ENCODE measurements at regions not wholly inside any gene's neighbourhood (a gene's known extent, or its start where the extent isn't known, plus 50 kb on each side); places are given as distances from the start of the nearest gene placed in this dataset.

DNA sequence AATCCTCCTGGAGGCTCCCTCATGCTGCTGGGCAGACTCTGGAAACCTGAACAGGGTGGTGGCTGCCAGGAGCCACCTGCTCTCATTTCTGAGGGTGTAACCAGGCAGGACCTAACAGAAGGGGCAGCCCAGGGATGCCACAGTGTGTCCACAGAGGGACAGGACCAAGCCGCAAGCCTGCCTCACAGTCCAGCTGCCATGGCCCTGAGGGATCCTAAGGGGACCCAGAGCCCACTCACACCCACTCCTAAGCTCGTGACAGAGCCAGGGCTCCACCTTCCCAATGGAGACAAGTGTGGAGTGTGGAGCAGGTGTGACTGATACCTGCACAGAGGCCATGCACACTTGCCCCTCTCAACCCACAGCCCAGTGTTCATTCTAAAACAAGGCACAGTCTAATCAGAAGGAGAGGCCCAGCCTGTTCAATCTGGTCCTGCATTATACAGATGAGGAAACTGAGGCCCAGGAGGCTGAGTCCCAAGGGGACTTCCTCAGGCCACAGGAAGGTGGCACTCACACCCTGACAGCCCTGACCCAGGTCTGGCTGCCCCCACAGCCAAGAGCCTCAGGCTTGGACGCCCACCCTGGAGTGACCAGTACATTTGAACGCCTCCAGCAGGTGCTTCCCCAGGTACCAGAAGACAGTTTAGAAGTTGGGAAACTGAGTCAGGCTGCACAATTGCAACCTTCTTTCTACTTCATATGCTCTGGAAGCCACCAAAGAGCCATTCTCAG, 220.1 kb downstream of the TUBA3C start:
- DNase-seq (no peak), ATAC-seq (ENCODE audit: low read depth in 2 of 2) (no peak)
- H3K27me3 ChIP-seq (ENCODE audit: control insufficient read depth, insufficient read depth, low read length) = no peaks in the 10 kb centered on the region
- H3K4me3 ChIP-seq (ENCODE audit: low read depth, low read length) = no peak overlapping the region
- peaks cover 0 to 20% of the 10 kb centered on the region in 2 experiments for H3K9me3 ChIP-seq (ENCODE audit: control insufficient read depth in 2 of 2, low read length in 2 of 2)
- no peak overlapping the region for H3K27ac ChIP-seq (ENCODE audit: insufficient read depth, low read length, poor library complexity, severe bottlenecking)
- H3K9me3 Mint-ChIP-seq = peaks cover 0 to 13% (median 5%) of the 10 kb centered on the region in 7 donors
- H3K27me3 Mint-ChIP-seq = no peaks in the 10 kb centered on the region
- no peaks in the 10 kb centered on the region for H3K4me1 Mint-ChIP-seq
- no peaks in the 10 kb centered on the region for H3K36me3 Mint-ChIP-seq
- no peaks in the 10 kb centered on the region for H3K4me1 ChIP-seq (ENCODE audit: control insufficient read depth, insufficient read depth, low read length, poor library complexity, severe bottlenecking)
- H3K4me3 Mint-ChIP-seq = no peak overlapping the region
- no peak overlapping the region for H3K27ac Mint-ChIP-seq
- H3K36me3 ChIP-seq (ENCODE audit: control insufficient read depth, insufficient read depth, low read length) = no peaks in the 10 kb centered on the region

DNA sequence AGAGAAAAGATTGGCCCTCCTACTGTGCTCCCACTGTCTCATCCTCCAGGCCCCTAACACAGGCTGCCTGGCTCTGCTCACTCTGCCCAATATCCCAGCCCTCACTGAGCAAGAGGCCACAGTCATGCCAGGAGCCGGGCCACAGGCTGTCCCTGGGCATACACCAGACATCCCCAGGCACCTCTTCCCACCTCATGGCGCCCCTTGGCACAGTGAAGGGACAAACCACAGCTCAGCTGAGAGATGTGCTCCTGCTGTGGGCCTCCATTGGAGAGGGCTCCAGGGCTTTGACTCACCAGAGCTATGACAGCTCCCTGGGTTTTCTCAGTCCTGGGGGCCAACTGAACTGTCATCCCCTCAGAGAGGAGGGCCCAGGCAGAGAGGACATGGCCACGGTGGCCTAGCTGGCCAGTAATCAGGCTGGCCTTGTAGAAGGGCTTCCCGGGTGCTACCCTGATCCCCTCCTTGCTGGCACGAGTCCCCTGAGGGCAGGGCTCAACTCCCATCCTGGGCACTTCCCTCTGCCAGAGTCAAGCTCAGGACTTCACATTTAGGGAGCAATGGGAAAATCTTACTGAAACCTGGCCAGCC, 220.9 kb downstream of the TUBA3C start:
- Mint-ChIP-seq H3K4me1 (no peaks in the 10 kb centered on the region), H3K36me3 (no peaks in the 10 kb centered on the region), H3K9me3 (peaks cover 0 to 20% (median 5%) of the 10 kb centered on the region in 7 donors), H3K27me3 (no peaks in the 10 kb centered on the region), H3K4me3 (no peak overlapping the region), H3K27ac (no peak overlapping the region)
- DNase-seq = no peak
- Histone ChIP-seq H3K36me3 (ENCODE audit: control insufficient read depth, insufficient read depth, low read length) (no peaks in the 10 kb centered on the region), H3K9me3 (ENCODE audit: control insufficient read depth in 2 of 2, low read length in 2 of 2) (peaks cover 0 to 20% of the 10 kb centered on the region in 2 experiments), H3K27ac (ENCODE audit: insufficient read depth, low read length, poor library complexity, severe bottlenecking) (no peak overlapping the region), H3K4me1 (ENCODE audit: control insufficient read depth, insufficient read depth, low read length, poor library complexity, severe bottlenecking) (no peaks in the 10 kb centered on the region), H3K27me3 (ENCODE audit: control insufficient read depth, insufficient read depth, low read length) (no peaks in the 10 kb centered on the region), H3K4me3 (ENCODE audit: low read depth, low read length) (no peak overlapping the region)
- no peak for ATAC-seq (ENCODE audit: low read depth in 2 of 2)

GRCh38 chr13:18959996-18960395, 221.6 kb downstream of the TUBA3C start:
- ATAC-seq (ENCODE audit: low read depth in 2 of 2) = no peak
- H3K9me3 ChIP-seq (ENCODE audit: control insufficient read depth in 2 of 2, low read length in 2 of 2) = peaks cover 0 to 20% of the 10 kb centered on the region in 2 experiments
- Mint-ChIP-seq H3K27ac (no peak overlapping the region), H3K27me3 (no peaks in the 10 kb centered on the region), H3K9me3 (peaks cover 0 to 22% (median 7%) of the 10 kb centered on the region in 7 donors), H3K4me1 (no peaks in the 10 kb centered on the region), H3K36me3 (no peaks in the 10 kb centered on the region), H3K4me3 (no peak overlapping the region)
- no peak overlapping the region for H3K27ac ChIP-seq (ENCODE audit: insufficient read depth, low read length, poor library complexity, severe bottlenecking)
- no peaks in the 10 kb centered on the region for H3K36me3 ChIP-seq (ENCODE audit: control insufficient read depth, insufficient read depth, low read length)
- H3K27me3 ChIP-seq (ENCODE audit: control insufficient read depth, insufficient read depth, low read length) = no peaks in the 10 kb centered on the region
- H3K4me1 ChIP-seq (ENCODE audit: control insufficient read depth, insufficient read depth, low read length, poor library complexity, severe bottlenecking) = no peaks in the 10 kb centered on the region
- no peak overlapping the region for H3K4me3 ChIP-seq (ENCODE audit: low read depth, low read length)
- no peak for DNase-seq

DNA sequence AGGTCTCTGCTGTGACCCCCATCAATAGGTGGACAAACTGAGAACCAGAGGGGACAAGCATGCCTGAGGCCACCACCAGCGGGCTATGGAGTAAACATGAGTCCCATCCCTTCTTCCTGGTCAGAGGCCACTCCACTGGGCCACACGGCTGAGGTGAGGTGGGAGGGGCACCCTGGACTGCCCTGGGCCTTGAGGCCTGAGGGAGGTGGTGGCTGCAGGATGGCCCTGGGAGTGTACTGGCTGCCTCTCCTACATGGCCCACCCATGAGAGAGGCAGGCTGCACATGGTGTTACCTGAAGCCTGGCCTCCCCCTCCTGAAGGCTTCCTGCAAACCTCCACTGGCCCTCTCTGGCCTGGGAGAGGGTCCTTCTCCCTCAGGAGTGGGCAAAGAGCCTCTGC, 222.4 kb downstream of the TUBA3C start:
- Histone ChIP-seq H3K27me3 (ENCODE audit: control insufficient read depth, insufficient read depth, low read length) (no peaks in the 10 kb centered on the region), H3K27ac (ENCODE audit: insufficient read depth, low read length, poor library complexity, severe bottlenecking) (no peak overlapping the region), H3K9me3 (ENCODE audit: control insufficient read depth in 2 of 2, low read length in 2 of 2) (peaks cover 0 to 20% of the 10 kb centered on the region in 2 experiments), H3K36me3 (ENCODE audit: control insufficient read depth, insufficient read depth, low read length) (no peaks in the 10 kb centered on the region), H3K4me1 (ENCODE audit: control insufficient read depth, insufficient read depth, low read length, poor library complexity, severe bottlenecking) (no peaks in the 10 kb centered on the region), H3K4me3 (ENCODE audit: low read depth, low read length) (no peak overlapping the region)
- no peaks in the 10 kb centered on the region for H3K36me3 Mint-ChIP-seq
- ATAC-seq (ENCODE audit: low read depth in 2 of 2) (no peak), DNase-seq (no peak)
- no peak overlapping the region for H3K27ac Mint-ChIP-seq
- H3K4me1 Mint-ChIP-seq = no peaks in the 10 kb centered on the region
- no peak overlapping the region for H3K4me3 Mint-ChIP-seq
- H3K27me3 Mint-ChIP-seq = no peaks in the 10 kb centered on the region
- H3K9me3 Mint-ChIP-seq = peaks cover 0 to 22% (median 7%) of the 10 kb centered on the region in 7 donors

- Mint-ChIP-seq H3K9me3 (peaks cover 0 to 22% (median 7%) of the 10 kb centered on the region in 7 donors), H3K36me3 (no peaks in the 10 kb centered on the region), H3K4me1 (no peaks in the 10 kb centered on the region), H3K27ac (no peak overlapping the region), H3K4me3 (no peak overlapping the region), H3K27me3 (no peaks in the 10 kb centered on the region)
- Histone ChIP-seq H3K27me3 (ENCODE audit: control insufficient read depth, insufficient read depth, low read length) (no peaks in the 10 kb centered on the region), H3K36me3 (ENCODE audit: control insufficient read depth, insufficient read depth, low read length) (no peaks in the 10 kb centered on the region), H3K9me3 (ENCODE audit: control insufficient read depth in 2 of 2, low read length in 2 of 2) (peaks cover 0 to 20% of the 10 kb centered on the region in 2 experiments), H3K27ac (ENCODE audit: insufficient read depth, low read length, poor library complexity, severe bottlenecking) (no peak overlapping the region), H3K4me3 (ENCODE audit: low read depth, low read length) (no peak overlapping the region), H3K4me1 (ENCODE audit: control insufficient read depth, insufficient read depth, low read length, poor library complexity, severe bottlenecking) (no peaks in the 10 kb centered on the region)
- ATAC-seq (ENCODE audit: low read depth in 2 of 2) (no peak), DNase-seq (no peak)
Observed at GRCh38 chr13:18956473-18957078, 225.0 kb downstream of the TUBA3C start.

DNA sequence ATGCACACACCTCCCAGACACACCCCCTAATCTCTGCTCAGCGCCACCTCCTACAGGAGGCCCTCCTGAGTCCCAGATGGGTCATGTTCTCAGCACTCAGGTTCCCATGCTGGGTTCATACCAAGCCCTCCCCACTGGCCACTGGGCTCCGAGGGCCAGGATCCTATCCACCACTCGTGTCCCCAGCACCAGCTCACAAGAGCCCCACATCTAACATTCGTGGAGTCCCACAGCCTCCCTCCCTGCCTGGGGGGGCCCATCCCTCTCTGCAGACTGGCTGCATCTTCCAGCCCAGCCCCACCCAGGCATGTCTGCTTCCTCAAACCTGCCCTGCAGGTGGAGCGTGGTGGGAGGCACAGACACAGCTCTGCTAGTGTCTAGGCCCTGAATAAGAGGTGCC, 227.4 kb downstream of the TUBA3C start:
- Histone ChIP-seq H3K9me3 (ENCODE audit: control insufficient read depth in 2 of 2, low read length in 2 of 2) (peaks cover 0 to 11% of the 10 kb centered on the region in 2 experiments), H3K4me3 (ENCODE audit: low read depth, low read length) (no peak overlapping the region), H3K4me1 (ENCODE audit: control insufficient read depth, insufficient read depth, low read length, poor library complexity, severe bottlenecking) (no peaks in the 10 kb centered on the region), H3K36me3 (ENCODE audit: control insufficient read depth, insufficient read depth, low read length) (no peaks in the 10 kb centered on the region), H3K27me3 (ENCODE audit: control insufficient read depth, insufficient read depth, low read length) (no peaks in the 10 kb centered on the region), H3K27ac (ENCODE audit: insufficient read depth, low read length, poor library complexity, severe bottlenecking) (no peak overlapping the region)
- H3K27ac Mint-ChIP-seq = no peak overlapping the region
- no peaks in the 10 kb centered on the region for H3K36me3 Mint-ChIP-seq
- no peaks in the 10 kb centered on the region for H3K27me3 Mint-ChIP-seq
- peaks cover 0 to 22% (median 7%) of the 10 kb centered on the region in 7 donors for H3K9me3 Mint-ChIP-seq
- no peaks in the 10 kb centered on the region for H3K4me1 Mint-ChIP-seq
- DNase-seq (no peak), ATAC-seq (ENCODE audit: low read depth in 2 of 2) (no peak)
- H3K4me3 Mint-ChIP-seq = no peak overlapping the region

DNA sequence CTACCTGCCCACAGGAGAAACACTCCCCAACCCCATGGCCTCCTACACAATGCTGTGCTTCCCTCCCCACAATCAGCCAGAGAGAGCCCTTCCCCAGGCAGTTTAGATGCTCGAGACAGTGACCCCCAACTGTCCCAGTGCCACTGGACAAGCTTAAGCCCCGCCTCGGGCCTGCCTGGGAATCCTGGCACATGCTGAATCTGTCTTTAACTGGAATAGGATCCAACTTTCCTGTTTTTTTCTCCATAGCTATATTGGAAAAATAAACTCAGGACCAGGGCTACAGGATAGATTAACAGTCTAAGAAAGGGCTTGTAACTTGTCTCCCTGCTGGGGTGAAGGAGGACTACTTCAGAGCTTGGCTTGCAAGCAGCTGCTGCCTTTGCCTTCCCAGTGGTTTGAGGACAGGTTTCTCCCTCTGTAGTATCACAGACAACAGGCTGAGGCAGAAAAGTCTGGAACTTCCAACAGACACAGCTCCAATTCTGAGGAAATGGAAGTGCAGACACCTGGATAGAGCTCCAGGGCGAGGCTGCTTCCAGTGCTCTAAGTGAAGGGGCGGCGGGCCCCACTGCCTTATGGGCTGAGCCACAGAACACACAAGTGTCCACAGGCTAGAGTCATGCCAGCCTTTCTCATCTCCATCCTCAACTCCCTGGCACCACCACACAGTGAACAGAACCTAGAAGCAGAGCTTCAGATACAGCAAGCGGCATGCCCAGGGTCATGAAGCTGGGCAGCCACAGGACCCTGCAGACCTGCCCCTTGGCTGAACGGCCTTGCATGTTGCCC, 228.3 kb downstream of the TUBA3C start:
- ATAC-seq (ENCODE audit: low read depth in 2 of 2) (no peak), DNase-seq (no peak)
- Mint-ChIP-seq H3K36me3 (no peaks in the 10 kb centered on the region), H3K4me1 (no peaks in the 10 kb centered on the region), H3K27me3 (no peaks in the 10 kb centered on the region), H3K27ac (no peak overlapping the region), H3K4me3 (no peak overlapping the region), H3K9me3 (peaks cover 0 to 17% (median 7%) of the 10 kb centered on the region in 7 donors)
- H3K4me1 ChIP-seq (ENCODE audit: control insufficient read depth, insufficient read depth, low read length, poor library complexity, severe bottlenecking) = no peaks in the 10 kb centered on the region
- no peak overlapping the region for H3K27ac ChIP-seq (ENCODE audit: insufficient read depth, low read length, poor library complexity, severe bottlenecking)
- H3K9me3 ChIP-seq (ENCODE audit: control insufficient read depth in 2 of 2, low read length in 2 of 2) = peaks cover 0 to 2% of the 10 kb centered on the region in 2 experiments
- no peaks in the 10 kb centered on the region for H3K27me3 ChIP-seq (ENCODE audit: control insufficient read depth, insufficient read depth, low read length)
- no peaks in the 10 kb centered on the region for H3K36me3 ChIP-seq (ENCODE audit: control insufficient read depth, insufficient read depth, low read length)
- H3K4me3 ChIP-seq (ENCODE audit: low read depth, low read length) = no peak overlapping the region

Measured in CD4-positive, CD25-positive, alpha-beta regulatory T cell (primary cell).